HG03457 (cell line): ENCODE measurements at regions not wholly inside any gene's neighbourhood (a gene's known extent, or its start where the extent isn't known, plus 50 kb on each side); places are given as distances from the start of the nearest gene placed in this dataset.

Experiments used
- ATAC-seq: cut with Tn5 transposase; IDR thresholded peaks from one replicate; pipeline ENCODE4 v1.9.1; 2021; ENCODE audit warnings: moderate number of reproducible peaks; ENCODE audit not compliant: unreplicated experiment

DNA sequence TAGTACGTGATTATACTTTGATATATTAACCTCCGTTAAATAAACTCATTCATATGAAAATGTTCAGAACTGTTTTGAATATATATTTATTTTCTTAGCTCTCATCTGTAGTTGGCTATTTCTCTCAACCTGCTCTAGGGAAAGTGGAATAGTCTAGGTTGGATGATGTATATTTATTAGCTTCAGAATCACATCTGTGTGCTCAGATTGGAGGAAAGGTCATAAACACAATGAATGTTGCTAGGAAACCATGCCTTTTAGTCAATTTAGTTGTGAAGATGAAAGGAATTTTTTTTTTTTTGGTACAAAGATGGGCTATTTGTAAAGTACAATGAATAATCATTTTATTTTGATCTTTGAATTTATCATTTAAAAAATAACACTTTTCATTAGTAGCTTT is 439.1 kb downstream of the FOXG1 start:
- no peak for ATAC-seq

GRCh38 chr14:29215853-29216252 is 449.3 kb downstream of the FOXG1 start:
- no peak for ATAC-seq

- no peak for ATAC-seq
Observed at GRCh38 chr14:29216268-29217232, 450.0 kb downstream of the FOXG1 start.

- ATAC-seq = no peak
Observed at GRCh38 chr14:29217813-29218450, 451.3 kb downstream of the FOXG1 start.

GRCh38 chr14:29220072-29220471 is 453.5 kb downstream of the FOXG1 start:
- no peak for ATAC-seq

DNA sequence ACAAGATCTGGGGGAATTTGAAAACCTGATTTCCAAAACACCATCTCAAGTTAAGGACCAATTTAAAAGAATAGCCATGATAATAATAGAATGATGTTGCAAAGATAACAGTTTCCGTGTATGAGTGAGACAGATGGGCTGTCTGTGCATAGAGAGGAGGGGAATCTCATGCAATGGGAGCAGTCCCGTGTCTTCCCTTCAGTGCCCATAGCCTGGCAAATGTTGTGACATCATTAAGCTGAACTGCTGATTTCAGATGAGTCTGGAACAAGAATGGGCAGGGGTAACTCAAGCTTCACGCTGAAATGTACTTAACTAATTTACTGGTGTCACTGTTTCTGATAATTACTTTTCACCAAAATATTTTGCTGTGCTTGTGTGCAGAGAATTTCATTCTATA is 454.0 kb downstream of the FOXG1 start:
- ATAC-seq = no peak

DNA sequence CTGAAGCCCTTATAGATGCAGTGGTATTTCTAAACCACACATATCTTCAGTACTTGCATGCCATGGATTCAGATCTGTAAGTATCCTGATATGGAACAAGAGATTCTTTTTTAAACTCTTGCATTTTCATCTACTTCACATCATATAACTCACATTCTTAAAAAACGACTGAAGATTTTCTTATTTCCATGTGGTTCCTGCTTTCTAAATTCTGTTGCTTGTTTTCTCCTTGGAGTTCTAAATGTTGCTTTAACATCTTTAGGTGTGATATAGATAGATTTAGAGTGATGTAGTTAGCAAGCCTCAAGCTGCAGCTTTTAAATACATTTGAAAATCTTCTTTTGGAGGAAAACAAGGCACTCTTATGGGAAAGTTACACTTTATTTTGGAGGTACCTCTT is 455.4 kb downstream of the FOXG1 start:
- no peak for ATAC-seq

DNA sequence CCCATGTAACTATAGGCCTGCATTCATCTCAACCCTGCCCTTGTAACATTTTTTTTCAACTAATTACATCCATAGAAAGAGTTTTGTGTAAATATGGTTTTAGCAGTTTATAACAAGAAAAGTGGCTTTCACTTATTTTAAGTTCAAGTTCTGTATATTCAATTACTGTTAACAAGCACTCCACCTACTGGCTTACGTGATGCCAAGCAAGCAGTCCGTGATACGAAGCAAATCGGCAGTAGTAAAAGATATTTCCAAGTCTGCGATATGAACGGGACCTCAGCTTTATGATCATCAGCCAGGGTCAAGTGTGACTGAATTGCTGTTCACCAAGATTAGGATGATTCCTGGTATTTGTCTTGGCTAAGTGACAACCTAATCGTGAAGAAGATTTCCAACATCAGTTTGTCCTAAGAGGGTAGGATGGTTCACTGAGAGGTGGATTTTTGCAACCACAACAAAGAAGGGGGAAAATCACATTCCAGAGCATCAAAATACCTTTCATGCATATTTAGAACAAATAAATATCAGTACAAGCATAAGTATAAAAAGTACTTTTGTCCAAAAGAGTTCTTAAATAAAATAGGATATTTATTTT is 456.2 kb downstream of the FOXG1 start:
- ATAC-seq = no peak

DNA sequence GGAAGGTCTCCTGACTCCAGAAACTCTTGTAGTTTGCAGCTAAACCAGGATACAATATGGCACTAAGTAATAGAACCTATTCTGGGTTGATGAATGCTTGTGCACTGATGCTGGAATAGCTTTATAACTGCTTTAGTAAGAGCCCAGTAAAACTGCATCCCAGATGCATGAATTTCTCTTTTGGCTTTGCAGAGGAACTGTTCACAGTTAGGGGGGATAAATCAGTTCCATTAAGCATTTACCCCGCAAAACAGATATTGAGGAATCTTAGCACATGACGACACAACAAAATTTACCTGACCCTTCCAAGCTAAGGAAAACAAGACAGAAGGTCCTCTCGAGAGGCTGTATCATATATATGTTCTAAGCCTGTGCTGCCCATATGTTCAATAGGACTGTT is 457.4 kb downstream of the FOXG1 start:
- no peak for ATAC-seq

DNA sequence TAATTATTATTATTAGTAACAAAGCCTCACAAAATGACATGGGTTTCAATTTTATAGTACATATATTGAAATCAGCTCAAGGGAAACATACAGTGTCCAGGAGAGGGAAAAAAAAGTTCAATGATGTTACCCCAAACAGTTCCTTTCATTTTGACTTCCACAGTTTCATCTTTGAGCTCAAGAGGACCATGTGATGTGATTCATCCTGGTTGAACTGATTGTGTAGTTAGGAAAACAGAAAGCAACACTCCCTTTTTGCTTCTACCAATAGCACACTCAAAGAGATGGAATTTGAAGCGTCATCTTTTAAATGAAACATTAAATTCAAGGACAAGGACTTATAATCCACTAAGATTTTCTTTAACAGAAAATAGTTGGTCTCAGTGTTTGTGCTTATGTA is 461.0 kb downstream of the FOXG1 start:
- ATAC-seq = no peak

DNA sequence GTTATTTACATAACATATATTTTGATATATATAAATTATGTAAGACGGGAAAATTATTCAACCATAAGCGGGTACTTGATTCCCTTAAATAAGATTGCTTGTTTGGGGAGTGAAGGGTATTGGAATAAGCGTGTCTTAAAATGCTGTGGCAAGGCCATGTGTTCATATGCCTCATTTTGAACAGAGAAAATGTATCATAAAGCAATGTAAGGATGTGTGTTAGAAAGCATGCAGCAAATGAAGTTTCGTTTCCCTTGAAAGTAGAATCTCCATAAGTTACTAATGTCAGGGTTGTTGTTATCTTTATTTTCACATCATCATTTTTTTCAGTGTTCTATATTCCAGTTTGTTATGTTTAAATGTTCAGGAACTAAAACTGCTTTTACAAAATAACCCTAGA is 465.6 kb downstream of the FOXG1 start:
- no peak for ATAC-seq

- no peak for ATAC-seq
Observed at GRCh38 chr14:29232711-29233110, 466.1 kb downstream of the FOXG1 start.

- no peak for ATAC-seq
Observed at GRCh38 chr14:29233188-29233587, 466.6 kb downstream of the FOXG1 start.

DNA sequence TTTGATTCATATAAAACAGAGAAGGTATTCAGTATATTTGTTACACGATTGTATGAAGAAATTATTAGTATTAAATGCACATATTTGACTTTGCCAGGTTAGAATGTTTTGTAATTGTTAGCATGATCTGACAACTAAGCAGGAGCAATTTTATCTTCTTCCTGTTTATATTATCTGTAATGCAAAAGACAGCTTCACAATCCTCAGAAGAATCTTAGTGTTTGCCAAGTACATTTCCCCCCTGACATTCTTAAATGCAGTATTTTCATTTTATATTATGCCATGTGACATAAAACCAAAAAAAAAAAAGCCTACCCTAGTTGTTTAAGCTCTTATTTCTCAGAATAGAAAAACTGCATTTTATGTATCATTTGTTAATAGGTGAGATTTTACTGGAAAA is 469.4 kb downstream of the FOXG1 start:
- no peak for ATAC-seq

DNA sequence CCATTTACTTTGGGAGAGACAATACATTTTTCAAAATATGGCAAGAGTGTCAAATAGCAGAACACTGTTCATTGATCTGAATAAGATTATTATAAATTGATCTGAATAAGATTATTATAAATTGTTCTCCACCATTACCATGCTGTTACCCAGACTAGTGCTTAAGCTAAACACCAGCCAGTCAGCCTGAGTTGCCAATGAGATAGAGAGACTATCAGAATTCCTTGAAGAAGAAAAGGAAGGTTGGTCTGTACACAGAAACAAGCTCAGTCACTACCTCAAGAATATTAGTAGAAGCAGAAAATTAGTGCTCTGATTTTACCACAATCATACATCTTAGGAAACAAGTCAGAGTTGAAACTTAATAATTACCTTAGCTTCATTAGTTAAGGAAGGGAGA is 469.8 kb downstream of the FOXG1 start:
- no peak for ATAC-seq

- no peak for ATAC-seq
Observed at GRCh38 chr14:29236848-29237247, 470.3 kb downstream of the FOXG1 start.

- ATAC-seq = no peak
Observed at GRCh38 chr14:29240066-29240465, 473.5 kb downstream of the FOXG1 start.

- ATAC-seq = no peak
Observed at GRCh38 chr14:29242755-29243754, 476.5 kb downstream of the FOXG1 start.

DNA sequence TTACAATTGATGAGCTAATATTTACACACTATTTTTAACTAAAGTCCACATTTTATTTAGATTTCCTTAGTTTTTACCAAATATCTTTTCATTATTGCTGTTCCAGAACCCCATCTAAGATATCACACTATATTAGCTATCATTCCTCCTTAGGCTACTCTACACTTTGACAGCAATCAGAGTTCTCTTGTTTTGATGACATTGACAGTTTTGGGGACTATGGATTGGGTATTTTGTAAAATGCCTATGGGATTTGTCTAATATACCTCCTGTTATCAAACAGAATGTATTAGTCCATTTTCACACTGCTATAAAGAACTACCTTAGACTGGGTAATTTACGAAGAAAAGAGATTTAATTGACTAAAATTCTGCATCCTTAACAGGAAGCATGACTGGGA is 489.1 kb downstream of the FOXG1 start:
- no peak for ATAC-seq

DNA sequence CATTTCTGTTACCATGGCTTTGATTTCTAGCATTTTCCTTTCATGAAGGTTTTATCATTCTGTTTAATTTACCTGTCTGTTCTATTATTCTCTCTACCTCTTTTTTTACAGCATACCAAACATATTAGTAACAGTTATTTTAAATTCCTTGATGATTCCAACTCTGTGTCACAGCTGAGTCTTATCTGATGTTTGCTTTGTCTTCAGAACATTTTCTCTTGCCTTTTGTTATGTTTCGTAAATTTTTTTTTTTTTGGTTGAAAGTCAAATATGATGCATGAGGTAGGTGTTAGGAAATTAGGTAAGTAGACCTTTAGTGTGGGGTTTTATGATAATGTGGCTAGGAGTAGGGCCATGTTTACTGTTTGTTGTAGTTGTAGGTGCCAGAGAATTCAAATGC is 496.4 kb downstream of the FOXG1 start:
- ATAC-seq = no peak

GRCh38 chr14:29264865-29265264 is 498.3 kb downstream of the FOXG1 start:
- no peak for ATAC-seq
